ENCODE measurements at regions not wholly inside any gene's neighbourhood (a gene's known extent, or its start where the extent isn't known, plus 50 kb on each side); places are given as distances from the start of the nearest gene placed in this dataset. TPM values are rescaled to one million over a fixed set of nuclear protein-coding genes. Genes with fewer than 3 reads are reported as not detected.

DNA sequence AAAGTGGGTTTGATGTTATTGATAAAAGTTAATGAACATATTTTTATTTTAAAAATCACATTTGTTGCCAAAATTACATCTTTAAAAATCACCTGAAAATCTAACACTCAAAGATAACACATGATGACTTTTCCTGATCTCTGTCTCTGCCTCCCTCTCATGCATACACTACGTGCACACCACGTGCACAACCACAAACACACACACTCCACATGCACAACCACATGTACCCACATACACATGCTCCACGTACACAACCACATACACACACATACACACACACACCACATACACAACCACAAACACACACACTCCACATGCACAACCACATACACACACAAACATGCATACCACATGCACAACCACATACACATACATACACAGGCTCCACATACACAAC is 61.8 kb upstream of the TMEM132C start:
- H3K23ac ChIP-seq (ENCODE audit: low read depth, low read length, poor library complexity) = no peak overlapping the region
- no peak overlapping the region for H3K4me2 ChIP-seq (ENCODE audit: insufficient read depth, low read length, poor library complexity, severe bottlenecking)
- no peak overlapping the region for H3K4ac ChIP-seq (ENCODE audit: low read length)
- H3K27ac ChIP-seq (replicated peaks; ENCODE audit: low read length) = no peak overlapping the region
- no peak overlapping the region for H2BK5ac ChIP-seq (ENCODE audit: low read length)
- peaks cover 0 to 9% of the 10 kb centered on the region in 2 donors for H3K9me3 ChIP-seq (replicated peaks in 1 of 2; ENCODE audit: control insufficient read depth in 2 of 2, insufficient read depth in 1 of 2, low read depth in 1 of 2, low read length in 2 of 2)
- H3K27me3 ChIP-seq (ENCODE audit: control insufficient read depth in 3 of 3, insufficient read depth in 3 of 3, low read depth in 1 of 3, low read length in 3 of 3) = no peaks in the 10 kb centered on the region
- no peak overlapping the region for H3K18ac ChIP-seq (ENCODE audit: low read length)
- H3K9ac ChIP-seq (ENCODE audit: low read depth, low read length, poor library complexity) = no peak overlapping the region
- H3K36me3 ChIP-seq (replicated peaks in 1 of 2; ENCODE audit: control insufficient read depth in 2 of 2, insufficient read depth in 2 of 2, low read length in 2 of 2) = no peaks in the 10 kb centered on the region
- H2AK5ac ChIP-seq (ENCODE audit: low read depth, low read length) = no peak overlapping the region
- H3K4me3 ChIP-seq (ENCODE audit: low read length in 2 of 2) = peak overlapping the region in 1 of 2 donors; percentile 5
- no peak for DNase-seq (ENCODE audit: low spot score)
- no peaks in the 10 kb centered on the region for H3K79me1 ChIP-seq (ENCODE audit: low read depth, low read length)
- H2BK15ac ChIP-seq (ENCODE audit: low read length) = no peak overlapping the region
- no peaks in the 10 kb centered on the region for H3K4me1 ChIP-seq (ENCODE audit: control insufficient read depth in 2 of 2, insufficient read depth in 1 of 2, low read depth in 1 of 2, low read length in 2 of 2)
- 100% methylated on average over 1 of the region's 3 CpGs; no CpG with 5 or more reads in 1 of the 2 donors for WGBS, 2 donors (ENCODE audit: extremely low coverage in 2 of 2, insufficient read length in 2 of 2, insufficient replicate concordance in 1 of 2)
- H4K91ac ChIP-seq (ENCODE audit: low read depth, low read length, poor library complexity) = no peak overlapping the region
- no peak overlapping the region for H2BK120ac ChIP-seq (ENCODE audit: low read depth, low read length)
- H3K14ac ChIP-seq (ENCODE audit: low read length) = no peak overlapping the region
- H2AFZ ChIP-seq (ENCODE audit: low read length) = no peak overlapping the region
- H4K8ac ChIP-seq (ENCODE audit: low read depth, low read length) = no peak overlapping the region
- H2BK12ac ChIP-seq (ENCODE audit: low read length) = no peak overlapping the region

DNA sequence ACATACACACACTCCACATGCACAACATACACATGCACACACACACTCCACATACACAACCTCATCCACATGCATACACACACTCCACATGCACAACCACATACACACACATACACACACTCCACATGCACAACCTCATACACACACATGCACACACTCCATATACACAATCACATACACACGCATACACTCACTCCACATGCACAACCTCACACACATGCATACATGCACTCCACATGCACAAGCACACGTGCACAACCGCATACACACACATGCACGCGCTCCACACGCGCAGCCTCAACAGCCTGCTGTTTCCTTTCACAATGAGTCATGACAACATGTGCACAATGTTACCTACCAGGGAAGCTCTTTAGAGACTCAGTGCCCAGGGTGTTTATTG is 61.2 kb upstream of the TMEM132C start:
- Histone ChIP-seq H3K4ac (ENCODE audit: low read length) (no peak overlapping the region), H2BK12ac (ENCODE audit: low read length) (no peak overlapping the region), H3K4me2 (ENCODE audit: insufficient read depth, low read length, poor library complexity, severe bottlenecking) (no peak overlapping the region), H4K8ac (ENCODE audit: low read depth, low read length) (peak overlapping the region; percentile 19), H4K91ac (ENCODE audit: low read depth, low read length, poor library complexity) (no peak overlapping the region), H3K14ac (ENCODE audit: low read length) (no peak overlapping the region), H3K9me3 (replicated peaks in 1 of 2; ENCODE audit: control insufficient read depth in 2 of 2, insufficient read depth in 1 of 2, low read depth in 1 of 2, low read length in 2 of 2) (peaks cover 0 to 9% of the 10 kb centered on the region in 2 donors), H3K23ac (ENCODE audit: low read depth, low read length, poor library complexity) (no peak overlapping the region), H2BK5ac (ENCODE audit: low read length) (no peak overlapping the region), H2AFZ (ENCODE audit: low read length) (no peak overlapping the region), H3K27me3 (ENCODE audit: control insufficient read depth in 3 of 3, insufficient read depth in 3 of 3, low read depth in 1 of 3, low read length in 3 of 3) (no peaks in the 10 kb centered on the region), H3K4me3 (ENCODE audit: low read length in 2 of 2) (peak overlapping the region in 1 of 2 donors; percentile 5), H3K27ac (replicated peaks; ENCODE audit: low read length) (no peak overlapping the region), H3K18ac (ENCODE audit: low read length) (no peak overlapping the region), H2BK120ac (ENCODE audit: low read depth, low read length) (no peak overlapping the region), H3K9ac (ENCODE audit: low read depth, low read length, poor library complexity) (no peak overlapping the region), H3K79me1 (ENCODE audit: low read depth, low read length) (no peaks in the 10 kb centered on the region), H2BK15ac (ENCODE audit: low read length) (no peak overlapping the region), H3K36me3 (replicated peaks in 1 of 2; ENCODE audit: control insufficient read depth in 2 of 2, insufficient read depth in 2 of 2, low read length in 2 of 2) (no peaks in the 10 kb centered on the region), H2AK5ac (ENCODE audit: low read depth, low read length) (no peak overlapping the region), H3K4me1 (ENCODE audit: control insufficient read depth in 2 of 2, insufficient read depth in 1 of 2, low read depth in 1 of 2, low read length in 2 of 2) (no peaks in the 10 kb centered on the region)
- 100% methylated on average over 1 of the region's 7 CpGs; no CpG with 5 or more reads in 1 of the 2 donors for WGBS, 2 donors (ENCODE audit: extremely low coverage in 2 of 2, insufficient read length in 2 of 2, insufficient replicate concordance in 1 of 2)
- DNase-seq (ENCODE audit: low spot score) = no peak

Small RNA genes in the stretch of these regions (small RNA-seq; reads per million reads assigned to genes)
- gene AC006065.2 (ENCODE audit: insufficient read depth) (not detected), gene AC073913.2 (ENCODE audit: insufficient read depth) (not detected), gene HSPE1P20 (ENCODE audit: insufficient read depth) (not detected), gene RF00019 (ENCODE audit: insufficient read depth) (not detected), gene RNU1-104P (ENCODE audit: insufficient read depth) (not detected)
